ENCODE measurements at regions not wholly inside any gene's neighbourhood (a gene's known extent, or its start where the extent isn't known, plus 50 kb on each side); places are given as distances from the start of the nearest gene placed in this dataset.
"Not testable (repeated sequence)": the region's sequence is repeated elsewhere in the genome, so short reads cannot be mapped to it uniquely, and the experiment has no call there.

GRCh38 chr18:1496096-1496495 is 591.4 kb downstream of the ADCYAP1 start:
- ATAC-seq (no peak), DNase-seq (ENCODE audit: missing footprints) (no peak)
- intact Hi-C loops (cut with DNase I), result no loop called here

DNA sequence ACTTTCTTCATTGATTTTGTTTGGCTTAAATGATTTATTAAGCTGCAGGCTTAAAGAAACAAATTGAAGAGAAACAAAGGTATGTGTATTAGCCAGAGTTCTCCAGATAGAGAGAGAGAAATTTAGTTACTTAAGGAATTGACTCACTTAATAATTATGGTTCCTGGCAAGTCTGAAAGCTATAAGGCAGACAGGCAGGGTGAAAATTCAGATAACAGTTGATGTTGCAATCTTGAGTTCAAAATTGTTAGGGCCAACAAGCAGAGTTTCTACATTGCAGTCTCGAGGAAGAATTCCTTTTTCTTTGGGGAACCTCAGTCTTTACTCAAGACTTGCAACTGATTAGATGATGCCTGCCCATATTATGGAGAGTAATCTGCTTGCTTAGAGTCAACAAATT is 593.5 kb downstream of the ADCYAP1 start:
- DNase-seq (ENCODE audit: missing footprints), result no peak
- no peak for ATAC-seq
- intact Hi-C loops (cut with DNase I), result no loop called here

DNA sequence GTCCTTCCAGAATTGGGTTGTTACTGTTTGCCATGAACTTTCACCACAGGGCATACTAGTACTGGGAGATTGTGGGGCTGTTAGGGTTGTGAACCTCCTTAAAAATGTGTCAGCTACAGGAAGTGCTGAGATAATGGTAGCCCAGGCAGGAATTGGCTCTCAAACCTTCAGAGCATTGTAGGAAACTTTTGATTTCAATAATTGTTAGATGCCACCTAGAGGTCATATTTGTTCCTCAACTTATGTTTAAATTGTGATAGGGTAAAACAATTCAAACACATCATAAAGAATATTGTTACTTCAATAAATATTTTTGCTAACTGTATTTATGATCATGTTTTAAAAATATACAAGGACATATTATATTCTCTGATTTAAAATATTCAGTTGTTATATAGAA is 594.6 kb downstream of the ADCYAP1 start:
- intact Hi-C loops (cut with DNase I), result no loop called here

GRCh38 chr18:1503847-1504246 is 599.2 kb downstream of the ADCYAP1 start:
- DNase-seq (ENCODE audit: missing footprints), result no peak
- intact Hi-C loops (cut with DNase I), result no loop called here
- no peak for ATAC-seq

More for the DNA sequence above, 594.6 kb downstream of the ADCYAP1 start:
- DNase-seq (ENCODE audit: missing footprints), result no peak
- no peak for ATAC-seq

DNA sequence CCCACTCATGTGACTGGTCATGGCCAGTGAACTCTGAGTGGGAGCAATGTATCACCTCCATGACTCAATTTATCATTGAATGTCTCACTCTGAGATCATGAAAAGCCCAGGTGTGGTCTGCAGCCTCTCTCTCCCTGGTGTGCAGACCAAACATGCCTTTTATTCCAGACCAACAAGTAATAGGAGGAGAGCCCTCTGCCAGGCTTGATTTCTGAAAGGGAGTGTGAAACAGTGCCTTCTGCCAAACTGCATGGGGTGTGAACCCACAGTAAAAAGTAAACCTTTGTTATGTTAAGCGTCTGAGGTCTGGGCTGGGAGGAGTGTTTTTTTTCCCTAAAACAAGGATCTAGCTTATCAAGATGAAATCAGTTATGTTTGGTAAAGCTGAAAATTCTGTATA is 601.2 kb downstream of the ADCYAP1 start:
- intact Hi-C loops (cut with DNase I), result no loop called here
- no peak for DNase-seq (ENCODE audit: missing footprints)
- ATAC-seq, result no peak

DNA sequence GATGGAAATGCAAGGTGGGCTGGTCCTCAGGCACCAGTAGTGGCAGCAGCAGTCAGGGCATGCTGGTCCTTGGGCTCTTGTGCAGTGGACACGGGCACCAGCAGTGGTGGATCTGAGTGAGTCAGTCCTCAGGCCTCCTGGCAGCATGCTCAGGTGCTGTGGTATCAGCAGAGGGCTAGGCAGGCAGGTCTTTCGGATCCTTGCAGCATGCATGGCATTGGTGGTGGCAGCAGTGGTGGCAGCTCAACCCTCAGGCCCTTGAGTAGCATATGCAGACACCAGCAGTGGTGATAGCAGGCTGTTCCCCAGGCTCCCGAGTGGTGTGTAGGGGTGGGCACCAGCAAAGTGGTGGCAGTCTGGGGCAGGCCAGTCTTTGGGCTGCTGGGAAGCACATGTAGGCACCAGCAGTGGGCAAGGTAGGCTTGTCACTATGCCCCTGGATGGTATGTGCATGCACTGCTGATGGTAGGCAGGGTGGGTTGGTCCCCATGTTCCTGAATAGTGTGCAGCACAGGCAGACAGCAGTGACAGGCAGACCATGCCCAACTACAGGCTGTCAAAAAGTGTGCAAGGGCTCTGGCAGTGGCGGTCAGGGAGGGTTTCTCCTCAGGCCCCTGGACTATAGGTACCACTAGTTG is 606.0 kb downstream of the ADCYAP1 start:
- intact Hi-C loops (cut with DNase I), result no loop called here
- no peak for ATAC-seq
- DNase-seq (ENCODE audit: missing footprints), result peak; percentile 68

GRCh38 chr18:1511619-1512311 is 607.1 kb downstream of the ADCYAP1 start:
- DNase-seq (ENCODE audit: missing footprints), result no peak
- intact Hi-C loops (cut with DNase I), result no loop called here
- no peak for ATAC-seq

- ATAC-seq (no peak), DNase-seq (ENCODE audit: missing footprints) (no peak)
- intact Hi-C loops (cut with DNase I), result no loop called here
Observed at GRCh38 chr18:1513519-1513918, 608.8 kb downstream of the ADCYAP1 start.

GRCh38 chr18:1521588-1522248 is 617.0 kb downstream of the ADCYAP1 start:
- DNase-seq (ENCODE audit: missing footprints); intact Hi-C loops (cut with DNase I); ATAC-seq: not testable (repeated sequence)

GRCh38 chr18:1522249-1522615 is 617.6 kb downstream of the ADCYAP1 start:
- ATAC-seq (no peak), DNase-seq (ENCODE audit: missing footprints) (no peak)
- intact Hi-C loops (cut with DNase I), result no loop called here

- no peak for DNase-seq (ENCODE audit: missing footprints)
- intact Hi-C loops (cut with DNase I), result no loop called here
- ATAC-seq, result no peak
Observed at GRCh38 chr18:1526991-1527390, 622.3 kb downstream of the ADCYAP1 start.

GRCh38 chr18:1527805-1528204 is 623.1 kb downstream of the ADCYAP1 start:
- DNase-seq (ENCODE audit: missing footprints) (no peak), ATAC-seq (no peak)
- intact Hi-C loops (cut with DNase I), result no loop called here

DNA sequence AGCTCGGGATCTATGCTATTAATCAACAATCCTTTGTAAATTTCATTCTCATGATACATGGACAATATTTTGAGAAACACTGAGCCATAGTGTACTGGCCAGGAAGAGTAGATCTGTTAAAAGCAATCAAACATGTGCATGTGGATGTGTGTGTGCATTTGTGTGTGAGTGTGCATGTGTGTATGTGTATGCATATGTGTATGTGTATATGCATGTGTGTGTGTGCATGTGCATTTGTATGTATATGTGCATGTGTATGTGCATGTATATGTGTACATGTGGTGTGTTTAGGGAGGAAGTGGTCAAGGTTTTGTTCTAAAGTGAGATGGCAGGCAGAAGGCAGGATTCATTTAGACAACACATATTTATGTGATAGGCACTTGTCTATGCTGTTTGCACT is 623.8 kb downstream of the ADCYAP1 start:
- intact Hi-C loops (cut with DNase I), result no loop called here
- DNase-seq (ENCODE audit: missing footprints), result no peak
- ATAC-seq, result no peak

- DNase-seq (ENCODE audit: missing footprints) (no peak), ATAC-seq (no peak)
- intact Hi-C loops (cut with DNase I), result no loop called here
Observed at GRCh38 chr18:1528964-1529509, 624.4 kb downstream of the ADCYAP1 start.

- intact Hi-C loops (cut with DNase I), result no loop called here
- ATAC-seq, result no peak
Observed at GRCh38 chr18:1530650-1531049, 626.0 kb downstream of the ADCYAP1 start.

DNA sequence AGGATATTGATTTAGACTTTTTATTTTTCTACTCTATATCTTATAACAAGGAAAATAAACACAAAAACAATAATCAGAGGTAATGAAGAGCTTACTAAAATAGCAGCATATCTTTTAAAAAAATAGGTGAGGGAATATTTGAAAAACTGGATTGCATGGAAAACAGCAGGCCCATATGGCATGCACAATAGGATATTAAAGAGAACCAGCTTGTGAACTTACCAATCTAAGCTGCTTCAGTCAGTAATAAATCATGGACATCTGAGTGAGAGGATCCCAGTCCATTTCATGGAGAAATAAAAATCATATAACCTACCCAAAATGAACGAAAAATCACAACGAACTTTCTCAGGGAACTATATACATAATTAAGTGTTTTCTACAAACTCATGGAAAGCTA is 634.6 kb downstream of the ADCYAP1 start:
- intact Hi-C loops (cut with DNase I), result no loop called here
- ATAC-seq (no peak), DNase-seq (ENCODE audit: missing footprints) (no peak)

More at GRCh38 chr18:1530650-1531049, 626.0 kb downstream of the ADCYAP1 start:
- DNase-seq (ENCODE audit: missing footprints), result no peak

DNA sequence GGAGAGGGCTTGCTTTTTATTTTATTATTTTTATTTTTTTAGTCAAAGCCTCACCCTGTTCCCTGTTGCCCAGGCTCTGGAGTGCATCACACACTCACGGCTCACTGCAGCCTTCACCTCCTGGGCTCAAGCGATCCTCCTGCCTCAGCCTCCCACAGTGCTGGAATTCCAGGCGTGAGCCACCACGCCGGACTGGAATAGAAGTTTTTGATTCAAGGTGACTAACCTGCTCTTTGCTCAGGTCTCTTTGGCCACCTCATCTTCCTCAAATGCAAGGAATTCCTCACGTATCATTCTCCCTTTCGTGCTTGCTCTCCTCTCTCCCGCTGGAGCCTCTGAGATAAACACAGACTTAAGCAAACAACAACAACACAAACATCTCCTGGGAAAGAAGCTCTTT is 636.8 kb downstream of the ADCYAP1 start:
- intact Hi-C loops (cut with DNase I), result no loop called here
- ATAC-seq, result no peak
- DNase-seq (ENCODE audit: missing footprints), result no peak

- no peak for ATAC-seq
- no peak for DNase-seq (ENCODE audit: missing footprints)
- intact Hi-C loops (cut with DNase I), result no loop called here
Observed at GRCh38 chr18:1542230-1542774, 637.6 kb downstream of the ADCYAP1 start.

GRCh38 chr18:1544016-1544415 is 639.3 kb downstream of the ADCYAP1 start:
- intact Hi-C loops (cut with DNase I), result no loop called here
- DNase-seq (ENCODE audit: missing footprints) (no peak), ATAC-seq (no peak)

- ATAC-seq; DNase-seq (ENCODE audit: missing footprints); intact Hi-C loops (cut with DNase I): not testable (repeated sequence)
Observed at GRCh38 chr18:1557711-1558110, 653.0 kb downstream of the ADCYAP1 start.
